ENCODE measurements at regions not wholly inside any gene's neighbourhood (a gene's known extent, or its start where the extent isn't known, plus 50 kb on each side); places are given as distances from the start of the nearest gene placed in this dataset.
A peak's percentile ranks its signal among the peaks of the same experiment; 100 is the strongest.

DNA sequence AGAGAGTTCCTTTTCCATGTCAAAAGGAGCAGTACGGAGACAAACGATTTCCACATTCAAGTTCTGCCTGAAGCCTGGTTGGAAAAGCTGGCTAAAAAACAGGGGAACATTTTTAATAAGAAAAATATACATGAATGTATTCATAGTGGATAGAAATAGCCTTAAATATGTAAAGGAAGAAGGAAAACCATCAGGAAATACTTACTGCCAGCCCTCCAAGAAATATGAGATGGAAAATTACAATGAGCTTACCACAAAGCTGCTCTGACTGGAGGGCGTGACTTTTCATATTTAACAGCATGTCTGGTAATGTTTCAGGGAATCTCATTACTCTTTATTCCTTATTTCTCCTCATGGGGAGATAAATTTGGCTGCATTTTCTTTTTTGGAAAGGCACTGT lies 75.9 kb upstream of the ZDHHC17 start:
- CTCF ChIA-PET, result no interaction called here
- Histone ChIP-seq H3K27ac (ENCODE audit: low read depth, low read length, poor library complexity, severe bottlenecking) (peak overlapping the region; percentile 83), H3K27me3 (replicated peaks; ENCODE audit: insufficient read depth, low read depth, low read length, poor library complexity) (no peaks in the 10 kb centered on the region), H3K4me1 (ENCODE audit: insufficient read depth, low read length, poor library complexity, severe bottlenecking) (peaks cover 64% of the 10 kb centered on the region), H3K4me3 (ENCODE audit: low read depth, low read length, poor library complexity, severe bottlenecking) (peak overlapping the region; percentile 30), H3K9me3 (ENCODE audit: low read depth, low read length, poor library complexity, severe bottlenecking) (no peaks in the 10 kb centered on the region), H3K36me3 (ENCODE audit: insufficient read depth, low read length, poor library complexity, severe bottlenecking) (no peaks in the 10 kb centered on the region)
- intact Hi-C loops (cut with micrococcal nuclease; ENCODE audit: unreplicated experiment), result loop anchor here (5.0 kb wide), 1 partner anchor 74 kb away; the partner anchor contains the start of gene ZDHHC17
- BruUV-seq (replicated peaks), result no TSS peak
- no peak for TF ChIP-seq EZH2 (IDR thresholded peaks at IDR 0.05; ENCODE audit: borderline replicate concordance, low read depth, low read length, poor library complexity, severe bottlenecking)
- TF ChIP-seq CTCF (conservative IDR thresholded peaks at IDR 0.05; ENCODE audit: low read depth, low read length), result no peak
- DNase-seq (ENCODE audit: low spot score), result peak; percentile 46
- POLR2A ChIA-PET (ENCODE audit: low non-redundant PET), result interaction anchor here (0.6 kb wide), 1 partner anchor 19 kb away, joined by 3 read pairs; no protein-coding TSS in a partner anchor

- BruUV-seq (replicated peaks), result no TSS peak
- H3K27ac ChIP-seq (ENCODE audit: low read depth, low read length, poor library complexity, severe bottlenecking), result peak overlapping the region; percentile 83
- peak overlapping the region; percentile 30 for H3K4me3 ChIP-seq (ENCODE audit: low read depth, low read length, poor library complexity, severe bottlenecking)
- no peaks in the 10 kb centered on the region for H3K27me3 ChIP-seq (replicated peaks; ENCODE audit: insufficient read depth, low read depth, low read length, poor library complexity)
- H3K36me3 ChIP-seq (ENCODE audit: insufficient read depth, low read length, poor library complexity, severe bottlenecking), result no peaks in the 10 kb centered on the region
- H3K4me1 ChIP-seq (ENCODE audit: insufficient read depth, low read length, poor library complexity, severe bottlenecking), result peaks cover 71% of the 10 kb centered on the region
- DNase-seq (ENCODE audit: low spot score), result peak; percentile 56
- ChIA-PET POLR2A (ENCODE audit: low non-redundant PET) (interaction anchor here (0.6 kb wide), 1 partner anchor 20 kb away, joined by 3 read pairs; no protein-coding TSS in a partner anchor), CTCF (no interaction called here)
- no peaks in the 10 kb centered on the region for H3K9me3 ChIP-seq (ENCODE audit: low read depth, low read length, poor library complexity, severe bottlenecking)
- intact Hi-C loops (cut with micrococcal nuclease; ENCODE audit: unreplicated experiment), result loop anchor here (5.0 kb wide), 1 partner anchor 74 kb away; the partner anchor contains the start of gene ZDHHC17
- TF ChIP-seq EZH2 (IDR thresholded peaks at IDR 0.05; ENCODE audit: borderline replicate concordance, low read depth, low read length, poor library complexity, severe bottlenecking), result no peak
- peak; percentile 61 for TF ChIP-seq CTCF (conservative IDR thresholded peaks at IDR 0.05; ENCODE audit: low read depth, low read length)
Observed at GRCh38 chr12:76688631-76689030, 75.3 kb upstream of the ZDHHC17 start.

DNA sequence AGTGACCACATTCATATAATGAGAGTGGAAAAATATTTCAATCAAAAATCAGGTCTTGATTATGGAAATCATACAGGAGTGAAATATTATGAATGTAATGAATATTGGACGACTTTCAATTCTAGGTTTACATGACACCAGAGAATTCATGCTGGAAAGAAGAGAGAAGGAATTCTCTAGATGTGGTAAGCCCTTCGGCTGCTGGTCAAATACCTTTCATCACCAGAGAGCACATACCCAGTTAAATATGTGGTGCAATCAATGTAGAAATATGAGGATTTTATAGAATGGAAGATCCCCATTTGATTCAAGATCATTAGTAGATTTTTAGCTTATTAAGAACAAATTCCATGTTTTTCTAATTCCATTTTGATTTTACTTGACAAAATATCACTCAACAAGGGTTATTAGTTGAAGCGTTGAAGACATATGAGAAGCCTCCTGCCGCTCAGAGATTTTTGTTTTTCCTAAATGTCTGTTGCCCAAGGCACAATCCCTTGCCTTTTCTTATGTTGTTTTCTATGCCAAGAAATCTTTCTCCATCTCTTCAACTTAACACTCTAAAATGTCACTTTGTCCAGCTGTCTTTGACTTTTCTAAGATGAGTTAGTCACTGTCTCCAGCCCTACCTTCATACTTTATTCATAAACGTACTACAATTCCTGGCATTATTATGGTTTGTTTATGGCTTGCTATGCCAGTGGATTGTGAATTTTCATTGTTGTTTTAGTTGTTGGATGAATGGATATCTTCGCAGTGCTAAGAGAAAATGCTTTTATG lies 72.8 kb upstream of the ZDHHC17 start:
- intact Hi-C loops (cut with micrococcal nuclease; ENCODE audit: unreplicated experiment), result no loop called here
- DNase-seq (ENCODE audit: low spot score), result no peak
- no peak overlapping the region for H3K4me3 ChIP-seq (ENCODE audit: low read depth, low read length, poor library complexity, severe bottlenecking)

More for the DNA sequence above, 72.8 kb upstream of the ZDHHC17 start:
- CTCF ChIA-PET, result no interaction called here
- peaks cover 60% of the 10 kb centered on the region for H3K4me1 ChIP-seq (ENCODE audit: insufficient read depth, low read length, poor library complexity, severe bottlenecking)
- H3K36me3 ChIP-seq (ENCODE audit: insufficient read depth, low read length, poor library complexity, severe bottlenecking), result no peaks in the 10 kb centered on the region
- BruUV-seq (replicated peaks), result no TSS peak
- H3K27me3 ChIP-seq (replicated peaks; ENCODE audit: insufficient read depth, low read depth, low read length, poor library complexity), result no peaks in the 10 kb centered on the region
- TF ChIP-seq CTCF (conservative IDR thresholded peaks at IDR 0.05; ENCODE audit: low read depth, low read length) (no peak), EZH2 (IDR thresholded peaks at IDR 0.05; ENCODE audit: borderline replicate concordance, low read depth, low read length, poor library complexity, severe bottlenecking) (no peak)
- POLR2A ChIA-PET (ENCODE audit: low non-redundant PET), result no interaction called here
- peak overlapping the region; percentile 75 for H3K27ac ChIP-seq (ENCODE audit: low read depth, low read length, poor library complexity, severe bottlenecking)
- H3K9me3 ChIP-seq (ENCODE audit: low read depth, low read length, poor library complexity, severe bottlenecking), result no peaks in the 10 kb centered on the region

Measured in A673 (cell line).